ENCODE measurements at regions not wholly inside any gene's neighbourhood (a gene's known extent, or its start where the extent isn't known, plus 50 kb on each side); places are given as distances from the start of the nearest gene placed in this dataset.

- TF ChIP-seq CTCF (IDR thresholded peaks at IDR 0.05; ENCODE audit: low read depth, low read length, missing input control) (no peak), ZBTB33 (IDR thresholded peaks at IDR 0.05) (no peak), EGR1 (IDR thresholded peaks at IDR 0.05; ENCODE audit: low read depth in 2 of 2) (no peak), GABPA (IDR thresholded peaks at IDR 0.05 in 1 of 2, conservative IDR thresholded peaks at IDR 0.05 in 1 of 2) (no peak)
Observed at GRCh38 chr13:82221621-82222020, 1660.7 kb downstream of the SLITRK1 start.
